HG02970 (cell line): ENCODE measurements at regions not wholly inside any gene's neighbourhood (a gene's known extent, or its start where the extent isn't known, plus 50 kb on each side); places are given as distances from the start of the nearest gene placed in this dataset.

Experiments used
- ATAC-seq: cut with Tn5 transposase; IDR thresholded peaks from one replicate; pipeline ENCODE4 v1.9.1; 2021; ENCODE audit warnings: mild to moderate bottlenecking, moderate library complexity, moderate number of reproducible peaks; ENCODE audit not compliant: unreplicated experiment, low FRiP score

GRCh38 chr13:78732445-78733017 lies 73.6 kb upstream of the OBI1 start:
- ATAC-seq = no peak

GRCh38 chr13:78722700-78723099 lies 63.7 kb upstream of the OBI1 start:
- ATAC-seq = no peak

- no peak for ATAC-seq
Measured at GRCh38 chr13:78719367-78719766, 60.4 kb upstream of the OBI1 start.

GRCh38 chr13:78714717-78715116 lies 55.8 kb upstream of the OBI1 start:
- ATAC-seq = no peak

- no peak for ATAC-seq
Measured at GRCh38 chr13:78712831-78713230, 53.9 kb upstream of the OBI1 start.

- no peak for ATAC-seq
Measured at GRCh38 chr13:78709028-78709427, 50.1 kb upstream of the OBI1 start.
